IMR-90 (cell line): ENCODE measurements at regions not wholly inside any gene's neighbourhood (a gene's known extent, or its start where the extent isn't known, plus 50 kb on each side); places are given as distances from the start of the nearest gene placed in this dataset.

Experiments
- ATAC-seq: fragments of 200-7000 bp; cut with Tn5 transposase; 2 replicates; pipeline ENCODE4 v1.9.1; 2020; ENCODE audit warnings: low read depth, mild to moderate bottlenecking, moderate library complexity
- BruUV-seq: library from RNA; stranded (reverse); fragments of 400-500 nt; replicated peaks from 2 replicates; lab custom pipeline; 2021; lab: Mats Ljungman, UMichigan
- CTCF ChIA-PET: fragments of 300-600 bp; formaldehyde crosslinking; extraction: SDS; loops from one replicate; lab custom pipeline; 2021; ENCODE audit warnings: antibody characterized with exemption; lab: Yijun Ruan, JAX
- POLR2A ChIA-PET: fragments of 300-600 bp; sonication (Branson Sonifier 250); formaldehyde crosslinking; loops from one replicate; lab custom pipeline; 2022; ENCODE audit warnings: antibody characterized with exemption; ENCODE audit not compliant: unreplicated experiment; lab: Charles Lee
- DNase-seq: peaks from one replicate; pipeline ENCODE4 v3.0.0; 2013
- H2AFZ ChIP-seq: replicated peaks from 2 replicates; pipeline ENCODE3; 2013; ENCODE audit warnings: low read length, mild to moderate bottlenecking; ENCODE audit not compliant: poor library complexity
- H2AK5ac ChIP-seq: 2 replicates; pipeline ENCODE4 v1.6.1; 2013; ENCODE audit warnings: low read depth, low read length, inconsistent platforms
- H2AK9ac ChIP-seq: replicated peaks from 2 replicates; pipeline ENCODE3; 2013; ENCODE audit warnings: mild to moderate bottlenecking, low read depth, low read length, moderate library complexity; ENCODE audit not compliant: poor library complexity
- H2BK120ac ChIP-seq: 2 replicates; pipeline ENCODE4 v1.6.1; 2013; ENCODE audit warnings: low read depth, low read length, inconsistent platforms
- H2BK15ac ChIP-seq: 3 replicates; pipeline ENCODE4 v1.6.1; 2013; ENCODE audit warnings: low read depth, low read length, inconsistent platforms
- H2BK20ac ChIP-seq: 2 replicates; pipeline ENCODE4 v1.6.1; 2013; ENCODE audit warnings: low read depth, mild to moderate bottlenecking, inconsistent platforms, low read length, moderate library complexity
- H2BK5ac ChIP-seq: 2 replicates; pipeline ENCODE4 v1.6.1; 2013; ENCODE audit warnings: mild to moderate bottlenecking, low read depth, low read length, inconsistent platforms; ENCODE audit not compliant: poor library complexity, severe bottlenecking
- H3K14ac ChIP-seq: replicated peaks from 2 replicates; pipeline ENCODE4 v1.6.1; 2013; ENCODE audit warnings: low read depth, low read length, inconsistent platforms
- H3K18ac ChIP-seq: 2 replicates; pipeline ENCODE4 v1.6.1; 2013; ENCODE audit warnings: low read depth, low read length, control low read depth
- H3K23ac ChIP-seq: 2 replicates; pipeline ENCODE4 v1.6.1; 2013; ENCODE audit warnings: low read depth, low read length, inconsistent platforms
- H3K27ac ChIP-seq: 2 replicates; pipeline ENCODE4 v1.5.1; 2013; ENCODE audit warnings: mild to moderate bottlenecking, control low read depth, low read length; ENCODE audit not compliant: insufficient read depth
- H3K27me3 ChIP-seq: 2 replicates; pipeline ENCODE4 v1.6.1; 2013; ENCODE audit warnings: low read length; ENCODE audit not compliant: control insufficient read depth, insufficient read depth
- H3K36me3 ChIP-seq: 2 replicates; pipeline ENCODE4 v1.6.1; 2013; ENCODE audit warnings: low read length, mixed read lengths; ENCODE audit not compliant: control insufficient read depth, insufficient read depth
- H3K4ac ChIP-seq: 2 replicates; pipeline ENCODE4 v1.6.1; 2013; ENCODE audit warnings: low read depth, low read length, inconsistent platforms
- H3K4me1 ChIP-seq: 2 replicates; pipeline ENCODE4 v1.6.1; 2013; ENCODE audit warnings: low read length, mixed read lengths; ENCODE audit not compliant: control insufficient read depth, insufficient read depth
- H3K4me2 ChIP-seq: 2 replicates; pipeline ENCODE4 v1.6.1; 2013; ENCODE audit warnings: low read depth, mild to moderate bottlenecking, control low read depth, low read length, moderate library complexity
- H3K4me3 ChIP-seq: 2 replicates; pipeline ENCODE4 v1.5.1; 2013; ENCODE audit warnings: low read depth, mild to moderate bottlenecking, control low read depth, low read length, moderate library complexity; ENCODE audit not compliant: insufficient read depth
- H3K56ac ChIP-seq: 2 replicates; pipeline ENCODE4 v1.6.1; 2013; ENCODE audit warnings: low read length, inconsistent platforms; ENCODE audit not compliant: insufficient read depth; ENCODE audit errors: extremely low read depth
- H3K79me1 ChIP-seq, 2 experiments: 2 replicates each; pipeline ENCODE4 v1.6.1; 2013; ENCODE audit warnings: low read length in 2 of 2, inconsistent platforms in 1 of 2, low read depth in 1 of 2
- H3K9ac ChIP-seq: 2 replicates; pipeline ENCODE4 v1.6.1; 2013; ENCODE audit warnings: low read depth, low read length, control low read depth
- H3K9me1 ChIP-seq: 2 replicates; pipeline ENCODE4 v1.6.1; 2013; ENCODE audit warnings: low read length, inconsistent platforms; ENCODE audit not compliant: insufficient read depth
- H3K9me3 ChIP-seq: 2 replicates; pipeline ENCODE4 v1.6.1; 2013; ENCODE audit warnings: low read length; ENCODE audit not compliant: control insufficient read depth, insufficient read depth
- H4K20me1 ChIP-seq: 2 replicates; pipeline ENCODE4 v1.6.1; 2013; ENCODE audit warnings: low read length, inconsistent platforms; ENCODE audit not compliant: insufficient read depth
- H4K5ac ChIP-seq: 2 replicates; pipeline ENCODE4 v1.6.1; 2013; ENCODE audit warnings: mild to moderate bottlenecking, low read depth, low read length, control low read depth
- H4K8ac ChIP-seq, 2 experiments: 2 replicates each; pipeline ENCODE4 v1.6.1; 2013; ENCODE audit warnings: low read depth in 2 of 2, low read length in 2 of 2, control low read depth in 1 of 2, inconsistent platforms in 1 of 2
- H4K91ac ChIP-seq: 2 replicates; pipeline ENCODE4 v1.6.1; 2013; ENCODE audit warnings: low read depth, low read length, inconsistent platforms; ENCODE audit not compliant: insufficient read depth
- CEBPB ChIP-seq: IDR thresholded peaks from 2 replicates; pipeline ENCODE4 v1.6.1; 2012; ENCODE audit warnings: low read depth, low read length, improper control_type of control experiment
- ELK1 ChIP-seq: fragments of 150-350 bp; IDR thresholded peaks from 2 replicates; pipeline ENCODE4 v1.6.1; 2016; ENCODE audit warnings: low read depth, mild to moderate bottlenecking, low read length, moderate library complexity, borderline replicate concordance
- FOS ChIP-seq: fragments of 150-350 bp; IDR thresholded peaks from 2 replicates; pipeline ENCODE4 v1.6.1; 2016; ENCODE audit warnings: low read depth, low read length
- MAFK ChIP-seq: IDR thresholded peaks from 2 replicates; pipeline ENCODE4 v1.6.1; 2012; ENCODE audit warnings: low read depth, low read length, improper control_type of control experiment
- MXI1 ChIP-seq: IDR thresholded peaks from 2 replicates; pipeline ENCODE4 v1.6.1; 2012; ENCODE audit warnings: low read depth, mild to moderate bottlenecking, low read length, moderate library complexity, borderline replicate concordance
- NFE2L2 ChIP-seq: fragments of 150-350 bp; IDR thresholded peaks from 2 replicates; pipeline ENCODE4 v1.6.1; 2016; ENCODE audit warnings: low read depth, mild to moderate bottlenecking, low read length
- POLR2A ChIP-seq: IDR thresholded peaks from 2 replicates; pipeline ENCODE4 v1.6.1; 2012; ENCODE audit warnings: mild to moderate bottlenecking, low read depth, low read length
- RFX5 ChIP-seq: IDR thresholded peaks from 2 replicates; pipeline ENCODE4 v1.8.0; 2012; ENCODE audit warnings: low read depth, mild to moderate bottlenecking, low read length, moderate library complexity
- WGBS, 2 experiments: methylation state at CpG; one replicate each; pipeline versions ENCODE4 v1.1.5 to v1.1.7; 2013; ENCODE audit warnings: missing lambda C conversion rate in 2 of 2; ENCODE audit not compliant: insufficient read length in 1 of 2; ENCODE audit errors: extremely low coverage in 2 of 2; 5-methylcytosine and 5-hydroxymethylcytosine counted together
- dilution Hi-C: fragments of 300-500 bp; cut with HindIII; formaldehyde crosslinking; loops from one replicate; pipeline ENCODE4 v1.14.3; 2018; ENCODE audit warnings: low sequenced_read_pairs; ENCODE audit not compliant: unreplicated experiment
- in situ Hi-C: fragments of 300-500 bp; cut with MboI; formaldehyde crosslinking; loops from 3 replicates; pipeline ENCODE4 v1.14.3; 2019; ENCODE audit warnings: low sequenced_read_pairs, inconsistent platforms, mixed read lengths
- intact Hi-C: fragments of 100-400 bp; cut with micrococcal nuclease; formaldehyde crosslinking; loops from 2 replicates; pipeline ENCODE4 v1.10.0; 2022
- TF ChIP-seq, protein P1 (sequence below): conservative IDR thresholded peaks from 2 replicates; pipeline ENCODE4 v1.5.1; 2012; ENCODE audit warnings: mild to moderate bottlenecking, low read depth, low read length, improper control_type of control experiment

GRCh38 chrX:43003204-43003565, 225.2 kb upstream of the PPP1R2C start:
- H3K23ac ChIP-seq: no peak overlapping the region
- H2BK15ac ChIP-seq: no peak overlapping the region
- H3K4me2 ChIP-seq: no peak overlapping the region
- no peaks in the 10 kb centered on the region; the same call in 1 of the 2 replicates for H3K27me3 ChIP-seq
- no peak overlapping the region for H3K4me3 ChIP-seq
- ChIA-PET CTCF (interaction anchor here (0.7 to 1.4 kb wide), 2 partner anchors 10 to 372 kb away, joined by 3 read pairs; no protein-coding TSS in a partner anchor), POLR2A (no interaction called here)
- H3K27ac ChIP-seq: no peak overlapping the region
- DNase-seq (no peak), ATAC-seq (no peak)
- H4K91ac ChIP-seq: no peak overlapping the region
- WGBS, 2 experiments: no CpG with 5 or more reads among the region's 3 CpGs
- dilution Hi-C loops: no loop called here
- H4K20me1 ChIP-seq: no peaks in the 10 kb centered on the region
- H3K9me3 ChIP-seq: no peaks in the 10 kb centered on the region
- no peak overlapping the region for H4K8ac ChIP-seq
- no peak overlapping the region for H4K5ac ChIP-seq
- in situ Hi-C loops: no loop called here
- H3K14ac ChIP-seq: no peak overlapping the region
- H3K4me1 ChIP-seq: no peaks in the 10 kb centered on the region
- TF ChIP-seq MXI1 (no peak), MAFK (no peak), ELK1 (no peak), FOS (no peak), CEBPB (no peak), NFE2L2 (no peak), RFX5 (no peak), POLR2A (no peak)
- TF ChIP-seq, protein P1, sequence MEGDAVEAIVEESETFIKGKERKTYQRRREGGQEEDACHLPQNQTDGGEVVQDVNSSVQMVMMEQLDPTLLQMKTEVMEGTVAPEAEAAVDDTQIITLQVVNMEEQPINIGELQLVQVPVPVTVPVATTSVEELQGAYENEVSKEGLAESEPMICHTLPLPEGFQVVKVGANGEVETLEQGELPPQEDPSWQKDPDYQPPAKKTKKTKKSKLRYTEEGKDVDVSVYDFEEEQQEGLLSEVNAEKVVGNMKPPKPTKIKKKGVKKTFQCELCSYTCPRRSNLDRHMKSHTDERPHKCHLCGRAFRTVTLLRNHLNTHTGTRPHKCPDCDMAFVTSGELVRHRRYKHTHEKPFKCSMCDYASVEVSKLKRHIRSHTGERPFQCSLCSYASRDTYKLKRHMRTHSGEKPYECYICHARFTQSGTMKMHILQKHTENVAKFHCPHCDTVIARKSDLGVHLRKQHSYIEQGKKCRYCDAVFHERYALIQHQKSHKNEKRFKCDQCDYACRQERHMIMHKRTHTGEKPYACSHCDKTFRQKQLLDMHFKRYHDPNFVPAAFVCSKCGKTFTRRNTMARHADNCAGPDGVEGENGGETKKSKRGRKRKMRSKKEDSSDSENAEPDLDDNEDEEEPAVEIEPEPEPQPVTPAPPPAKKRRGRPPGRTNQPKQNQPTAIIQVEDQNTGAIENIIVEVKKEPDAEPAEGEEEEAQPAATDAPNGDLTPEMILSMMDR: no peak
- no peaks in the 10 kb centered on the region for H3K36me3 ChIP-seq
- no peak overlapping the region for H2AFZ ChIP-seq
- no peak overlapping the region for H3K18ac ChIP-seq
- no peak overlapping the region for H3K4ac ChIP-seq
- H3K56ac ChIP-seq: no peak overlapping the region
- intact Hi-C loops: no loop called here
- H3K9ac ChIP-seq: no peak overlapping the region
- H2BK5ac ChIP-seq: no peak overlapping the region
- no peaks in the 10 kb centered on the region for H3K79me1 ChIP-seq
- no peak overlapping the region for H2BK20ac ChIP-seq
- no TSS peak for BruUV-seq
- H2AK9ac ChIP-seq: no peak overlapping the region
- no peak overlapping the region for H2AK5ac ChIP-seq
- H2BK120ac ChIP-seq: no peak overlapping the region
- H3K9me1 ChIP-seq: no peaks in the 10 kb centered on the region
